CD14-positive monocyte (primary cell): ENCODE measurements at regions not wholly inside any gene's neighbourhood (a gene's known extent, or its start where the extent isn't known, plus 50 kb on each side); places are given as distances from the start of the nearest gene placed in this dataset.

Experiments used
- DNase-seq, 3 donors: peaks; one replicate each; pipeline ENCODE4 v3.0.0-alpha.2; 2011 to 2022
- H2AFZ ChIP-seq: 2 replicates; pipeline ENCODE4 v1.6.0; 2012; ENCODE audit warnings: mild to moderate bottlenecking, low read depth, low read length, inconsistent platforms; ENCODE audit not compliant: insufficient read depth, poor library complexity, severe bottlenecking
- H3K27ac ChIP-seq, 2 donors: 1 replicate in 1 of 2; 2 replicates in 1 of 2; pipeline ENCODE4 v1.5.1; 2012 to 2013; ENCODE audit warnings: low read length in 2 of 2, control low read depth in 1 of 2, inconsistent platforms in 1 of 2, low read depth in 1 of 2, mild to moderate bottlenecking in 1 of 2
- H3K27me3 ChIP-seq, 2 donors: one replicate each; pipeline versions ENCODE4 v1.6.0 to v1.6.1; 2011 to 2013; ENCODE audit warnings: low read length in 2 of 2; ENCODE audit not compliant: control insufficient read depth in 2 of 2, insufficient read depth in 2 of 2
- H3K36me3 ChIP-seq, 2 donors: replicated peaks in 1 of 2; 1 replicate in 1 of 2; 2 replicates in 1 of 2; pipeline versions ENCODE4 v1.5.1 to v1.6.1; 2012 to 2013; ENCODE audit warnings: low read length in 2 of 2, control low read depth in 1 of 2, inconsistent platforms in 1 of 2, mild to moderate bottlenecking in 1 of 2; ENCODE audit not compliant: insufficient read depth in 2 of 2, control insufficient read depth in 1 of 2
- H3K4me1 ChIP-seq, 2 donors: 1 replicate in 1 of 2; 2 replicates in 1 of 2; pipeline versions ENCODE4 v1.5.1 to v1.6.1; 2012 to 2013; ENCODE audit warnings: low read length in 2 of 2, control low read depth in 1 of 2, inconsistent platforms in 1 of 2, mild to moderate bottlenecking in 1 of 2, moderate library complexity in 1 of 2; ENCODE audit not compliant: insufficient read depth in 2 of 2, control insufficient read depth in 1 of 2
- H3K4me2 ChIP-seq: replicated peaks from 2 replicates; pipeline ENCODE3; 2012; ENCODE audit warnings: low read length, moderate library complexity, mild to moderate bottlenecking; ENCODE audit not compliant: poor library complexity, severe bottlenecking; ENCODE audit errors: extremely low read depth
- H3K4me3 ChIP-seq, 3 experiments: fragments of 200-600 bp in 1 of 3; sonication (generic) in 1 of 3; replicated peaks in 1 of 3; 1 replicate in 2 of 3; 2 replicates in 1 of 3; pipeline ENCODE4 v1.5.1; 2011 to 2013; ENCODE audit warnings: low read length in 3 of 3, mild to moderate bottlenecking in 3 of 3, control low read depth in 2 of 3, low read depth in 2 of 3, inconsistent platforms in 1 of 3, moderate library complexity in 1 of 3
- H3K79me2 ChIP-seq: 2 replicates; pipeline ENCODE4 v1.6.0; 2012; ENCODE audit warnings: mild to moderate bottlenecking, control low read depth, inconsistent platforms, low read length, moderate library complexity; ENCODE audit not compliant: insufficient read depth
- H3K9ac ChIP-seq: 2 replicates; pipeline ENCODE4 v1.6.0; 2017; ENCODE audit warnings: low read length, mild to moderate bottlenecking; ENCODE audit not compliant: insufficient read depth, poor library complexity, severe bottlenecking
- H3K9me3 ChIP-seq, 2 donors: replicated peaks in 1 of 2; 1 replicate in 1 of 2; 2 replicates in 1 of 2; pipeline versions ENCODE4 v1.5.1 to v1.6.1; 2012 to 2013; ENCODE audit warnings: low read length in 2 of 2, control low read depth in 1 of 2; ENCODE audit not compliant: control insufficient read depth in 1 of 2, insufficient read depth in 1 of 2
- H4K20me1 ChIP-seq: 2 replicates; pipeline ENCODE4 v1.6.0; 2012; ENCODE audit warnings: mild to moderate bottlenecking, low read length, control low read depth, moderate library complexity; ENCODE audit not compliant: insufficient read depth
- H3K27ac Mint-ChIP-seq, 7 donors: one replicate each; pipeline ENCODE4 v1.8.0; 2020; ENCODE audit warnings: mild to moderate bottlenecking in 7 of 7, mixed read lengths in 7 of 7, moderate library complexity in 6 of 7, inconsistent platforms in 2 of 7
- H3K27me3 Mint-ChIP-seq, 3 donors: one replicate each; pipeline ENCODE4 v1.8.0; 2021 to 2022; ENCODE audit warnings: low read depth in 3 of 3, mild to moderate bottlenecking in 3 of 3, mixed read lengths in 3 of 3, moderate library complexity in 3 of 3, inconsistent platforms in 1 of 3
- H3K36me3 Mint-ChIP-seq, 2 donors: one replicate each; pipeline ENCODE4 v1.8.0; 2020; ENCODE audit warnings: mixed read lengths in 2 of 2, inconsistent platforms in 1 of 2, mild to moderate bottlenecking in 1 of 2
- H3K4me1 Mint-ChIP-seq: one replicate; pipeline ENCODE4 v1.8.0; 2020; ENCODE audit warnings: mild to moderate bottlenecking, mixed read lengths
- H3K4me3 Mint-ChIP-seq, 2 donors: one replicate each; pipeline ENCODE4 v1.8.0; 2020; ENCODE audit warnings: mild to moderate bottlenecking in 2 of 2, mixed read lengths in 2 of 2, moderate library complexity in 1 of 2
- H3K9me3 Mint-ChIP-seq, 7 donors: one replicate each; pipeline ENCODE4 v1.8.0; 2020 to 2022; ENCODE audit warnings: mixed read lengths in 7 of 7, mild to moderate bottlenecking in 6 of 7, moderate library complexity in 6 of 7, inconsistent platforms in 2 of 7
- WGBS: methylation state at CpG from one replicate; pipeline ENCODE4 v1.1.5; 2013; ENCODE audit warnings: missing lambda C conversion rate; ENCODE audit not compliant: insufficient coverage; 5-methylcytosine and 5-hydroxymethylcytosine counted together
- intact Hi-C, 2 donors: fragments of 100-400 bp; cut with micrococcal nuclease; formaldehyde crosslinking; loops; one replicate each; pipeline versions ENCODE4 v1.15.0 to v1.15.1; 2023
- TF ChIP-seq, protein P1 (sequence below): fragments of 200-600 bp; IDR thresholded peaks from one replicate; pipeline ENCODE4 v1.8.0; 2022; ENCODE audit warnings: antibody characterized with exemption, mild to moderate bottlenecking

DNA sequence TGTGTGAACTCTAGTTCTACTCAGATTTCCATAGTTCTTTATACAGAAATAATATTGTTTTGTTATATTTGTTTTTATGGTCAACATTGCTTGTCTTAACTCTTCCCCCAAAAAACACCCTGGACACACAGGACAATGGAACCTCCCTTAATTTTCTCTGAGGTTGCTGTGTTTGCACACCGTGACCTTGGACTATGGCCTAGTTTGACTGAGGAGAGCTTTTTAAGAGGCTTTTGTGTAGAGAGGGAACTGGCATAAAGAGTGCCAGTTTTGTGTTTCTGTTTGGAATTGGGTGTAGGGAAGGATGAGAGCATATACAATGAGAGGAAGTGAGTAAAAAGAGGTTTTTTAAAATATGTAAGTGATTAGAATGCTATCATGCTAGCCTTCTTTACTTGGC, 101.1 kb upstream of the MEF2C start:
- Histone ChIP-seq H3K27ac (no peak overlapping the region), H3K27me3 (no peaks in the 10 kb centered on the region), H3K36me3 (no peaks in the 10 kb centered on the region), H4K20me1 (no peaks in the 10 kb centered on the region), H2AFZ (no peak overlapping the region), H3K4me3 (no peak overlapping the region), H3K4me2 (no peak overlapping the region), H3K79me2 (no peaks in the 10 kb centered on the region), H3K9ac (no peak overlapping the region), H3K4me1 (peaks cover 3 to 12% of the 10 kb centered on the region in 2 donors), H3K9me3 (no peaks in the 10 kb centered on the region)
- 100% methylated on average over 1 of the region's 1 CpG for WGBS
- Mint-ChIP-seq H3K36me3 (no peaks in the 10 kb centered on the region), H3K4me3 (no peak overlapping the region), H3K9me3 (peaks cover under 1 to 4% (median 2%) of the 10 kb centered on the region in 7 donors), H3K4me1 (peaks cover 8% of the 10 kb centered on the region), H3K27me3 (no peaks in the 10 kb centered on the region), H3K27ac (no peak overlapping the region)
- DNase-seq = no peak
- intact Hi-C loops = no loop called here
- TF ChIP-seq, protein P1, sequence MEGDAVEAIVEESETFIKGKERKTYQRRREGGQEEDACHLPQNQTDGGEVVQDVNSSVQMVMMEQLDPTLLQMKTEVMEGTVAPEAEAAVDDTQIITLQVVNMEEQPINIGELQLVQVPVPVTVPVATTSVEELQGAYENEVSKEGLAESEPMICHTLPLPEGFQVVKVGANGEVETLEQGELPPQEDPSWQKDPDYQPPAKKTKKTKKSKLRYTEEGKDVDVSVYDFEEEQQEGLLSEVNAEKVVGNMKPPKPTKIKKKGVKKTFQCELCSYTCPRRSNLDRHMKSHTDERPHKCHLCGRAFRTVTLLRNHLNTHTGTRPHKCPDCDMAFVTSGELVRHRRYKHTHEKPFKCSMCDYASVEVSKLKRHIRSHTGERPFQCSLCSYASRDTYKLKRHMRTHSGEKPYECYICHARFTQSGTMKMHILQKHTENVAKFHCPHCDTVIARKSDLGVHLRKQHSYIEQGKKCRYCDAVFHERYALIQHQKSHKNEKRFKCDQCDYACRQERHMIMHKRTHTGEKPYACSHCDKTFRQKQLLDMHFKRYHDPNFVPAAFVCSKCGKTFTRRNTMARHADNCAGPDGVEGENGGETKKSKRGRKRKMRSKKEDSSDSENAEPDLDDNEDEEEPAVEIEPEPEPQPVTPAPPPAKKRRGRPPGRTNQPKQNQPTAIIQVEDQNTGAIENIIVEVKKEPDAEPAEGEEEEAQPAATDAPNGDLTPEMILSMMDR = no peak

DNA sequence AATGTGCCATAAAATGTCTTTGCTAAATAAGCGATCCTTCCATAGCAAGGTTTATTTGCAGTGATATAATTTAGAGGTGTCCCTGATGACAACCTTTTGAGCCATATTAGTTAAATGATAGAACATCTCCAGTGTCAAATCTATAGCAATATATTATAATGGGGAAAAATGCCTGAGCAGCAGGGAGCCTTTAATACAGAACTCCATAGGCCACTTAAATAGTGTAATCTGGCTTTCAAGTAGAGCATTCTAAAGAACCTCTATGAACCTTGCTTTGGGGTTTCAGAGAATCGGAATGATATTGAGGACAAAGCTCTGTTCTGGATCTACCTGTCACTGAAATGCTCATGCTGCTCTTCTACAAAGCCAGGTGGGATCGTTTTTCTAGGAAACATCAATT, 96.7 kb upstream of the MEF2C start:
- H3K27ac Mint-ChIP-seq = no peak overlapping the region
- no peaks in the 10 kb centered on the region for H3K36me3 Mint-ChIP-seq

More for the DNA sequence above, 96.7 kb upstream of the MEF2C start:
- no peaks in the 10 kb centered on the region for H3K27me3 ChIP-seq
- H3K9me3 ChIP-seq = no peaks in the 10 kb centered on the region
- intact Hi-C loops = no loop called here
- H3K27ac ChIP-seq = no peak overlapping the region
- Mint-ChIP-seq H3K4me1 (peaks cover 13% of the 10 kb centered on the region), H3K9me3 (peaks cover 0 to under 1% (median 0%) of the 10 kb centered on the region in 7 donors), H3K27me3 (no peaks in the 10 kb centered on the region), H3K4me3 (no peak overlapping the region)
- no peak overlapping the region for H3K4me2 ChIP-seq
- no peaks in the 10 kb centered on the region for H3K79me2 ChIP-seq
- no peaks in the 10 kb centered on the region for H4K20me1 ChIP-seq
- H3K36me3 ChIP-seq = no peaks in the 10 kb centered on the region
- peaks cover 4 to 14% of the 10 kb centered on the region in 2 donors for H3K4me1 ChIP-seq
- no peak overlapping the region for H3K4me3 ChIP-seq
- H2AFZ ChIP-seq = no peak overlapping the region
- TF ChIP-seq, protein P1 = no peak
- H3K9ac ChIP-seq = no peak overlapping the region
- DNase-seq = no peak
- 100% methylated on average over 1 of the region's 3 CpGs for WGBS
